Epidermal melanocyte (primary cell): ENCODE measurements at regions not wholly inside any gene's neighbourhood (a gene's known extent, or its start where the extent isn't known, plus 50 kb on each side); places are given as distances from the start of the nearest gene placed in this dataset.
"Not testable (repeated sequence)": the region's sequence is repeated elsewhere in the genome, so short reads cannot be mapped to it uniquely, and the experiment has no call there.

Source experiments
- DNase-seq: peaks from one replicate; pipeline ENCODE4 v3.0.0; 2011; ENCODE audit warnings: low spot score; ENCODE audit not compliant: insufficient read length

DNA sequence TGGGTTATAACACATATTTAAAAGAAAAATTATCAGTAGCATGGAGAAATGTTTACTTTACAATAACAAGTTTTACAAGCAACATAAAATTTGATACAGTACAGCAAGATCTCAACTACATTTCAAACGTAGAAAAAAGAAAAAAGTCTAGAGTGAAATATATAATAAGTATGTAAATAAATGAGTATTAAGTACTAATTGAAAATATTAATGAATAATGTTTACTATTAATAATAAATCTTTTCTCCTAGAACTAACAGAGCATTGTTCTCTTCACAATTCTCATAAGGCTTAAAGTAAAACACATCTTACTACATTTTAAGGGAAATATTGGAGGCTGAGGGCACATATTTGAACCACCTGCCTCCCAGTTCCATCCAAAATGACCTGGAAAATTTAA lies 72.1 kb downstream of the TMEM212 start:
- DNase-seq, result no peak

DNA sequence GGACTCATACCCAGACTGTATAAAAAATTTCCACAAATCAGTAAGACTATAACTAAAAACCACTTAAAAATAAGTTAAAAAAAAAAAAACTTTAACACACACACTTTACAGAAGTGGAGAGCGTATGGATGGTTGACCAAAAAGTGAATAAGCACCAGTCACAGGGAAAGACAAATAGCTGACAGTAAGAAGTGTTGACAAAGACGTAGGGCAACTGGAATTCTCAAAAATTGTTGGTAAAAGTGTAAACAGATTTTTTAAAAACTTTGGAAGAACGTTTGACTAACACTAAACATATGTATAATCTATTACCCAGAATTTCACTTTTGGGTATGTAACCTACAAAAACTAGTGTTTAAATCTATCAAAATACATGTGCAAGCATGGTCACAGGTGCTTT lies 73.7 kb downstream of the TMEM212 start:
- DNase-seq, result no peak

DNA sequence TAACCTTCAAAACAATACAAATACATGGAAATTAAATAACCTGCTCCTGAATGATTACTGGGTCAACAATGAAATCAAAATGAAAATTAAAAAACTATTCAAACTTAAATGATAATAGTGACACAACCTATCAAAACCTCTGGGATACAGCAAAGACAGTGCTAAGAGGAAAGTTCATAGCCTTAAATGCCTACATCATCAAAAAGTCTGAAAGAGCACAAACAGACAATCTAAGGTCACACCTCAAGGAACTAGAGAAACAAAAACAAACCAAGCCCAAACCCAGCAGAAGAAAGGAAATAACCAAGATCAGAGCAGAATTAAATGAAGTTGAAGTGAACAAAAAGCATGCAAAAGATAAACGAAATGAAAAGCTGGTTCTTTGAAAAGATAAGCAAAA lies 79.5 kb downstream of the TMEM212 start:
- not testable (repeated sequence) for DNase-seq

DNA sequence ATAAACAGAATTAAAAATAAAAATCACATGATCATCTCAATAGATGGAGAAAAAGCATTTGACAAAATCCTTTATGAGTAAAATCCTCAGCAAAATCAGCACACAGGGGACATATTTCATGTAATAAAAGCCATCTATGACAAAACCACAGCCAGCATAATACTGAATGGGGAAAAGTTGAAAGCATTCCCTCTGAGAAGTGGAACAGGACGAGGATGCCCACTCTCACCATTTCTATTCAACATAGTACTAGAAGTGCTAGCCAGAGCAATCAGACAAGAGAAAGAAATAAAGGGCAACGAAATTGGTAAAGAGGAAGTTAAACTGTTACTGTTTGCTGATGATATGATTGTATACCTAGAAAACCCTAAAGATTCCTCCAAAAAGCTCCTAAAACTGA lies 80.5 kb downstream of the TMEM212 start:
- not testable (repeated sequence) for DNase-seq

DNA sequence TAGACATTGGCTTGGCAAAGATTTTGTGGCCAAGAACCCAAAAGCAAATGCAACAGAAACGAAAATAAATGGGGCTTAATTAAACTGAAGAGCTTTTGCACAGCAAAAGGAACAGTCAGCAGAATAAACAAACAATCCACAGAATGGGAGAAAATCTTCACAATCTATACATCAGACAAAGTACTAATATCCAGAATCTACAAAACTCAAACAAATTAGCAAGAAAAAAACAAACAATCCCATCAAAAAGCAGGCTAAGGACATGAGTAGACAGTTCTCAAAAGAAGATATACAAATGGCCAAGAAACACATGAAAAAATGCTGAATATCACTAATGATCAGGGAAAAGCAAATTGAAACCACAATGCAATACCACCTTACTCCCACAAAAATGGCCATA lies 81.7 kb downstream of the TMEM212 start:
- DNase-seq, result not testable (repeated sequence)

DNA sequence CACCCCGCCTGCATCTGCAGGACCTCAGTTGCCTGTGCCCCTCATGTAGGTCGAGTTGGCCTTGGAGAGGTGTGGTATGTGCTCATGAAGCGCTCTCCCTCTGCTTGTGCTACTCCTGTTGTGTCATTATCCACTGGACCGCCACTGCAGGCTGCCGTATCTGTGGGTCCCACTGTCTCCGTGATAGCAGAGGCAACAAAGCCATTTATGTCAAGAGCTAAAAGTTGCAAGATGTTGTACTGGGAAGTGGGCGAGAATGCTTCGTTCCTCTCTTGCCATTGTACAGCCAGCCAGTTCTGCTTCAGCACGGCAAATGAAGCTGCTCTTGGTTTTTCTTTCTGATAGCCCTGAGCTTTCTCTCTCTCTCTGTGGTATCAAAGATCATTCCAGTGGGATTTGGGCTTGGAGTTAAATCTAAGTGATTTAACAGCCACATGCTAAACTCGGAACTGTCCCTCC lies 89.0 kb downstream of the TMEM212 start:
- no peak for DNase-seq

DNA sequence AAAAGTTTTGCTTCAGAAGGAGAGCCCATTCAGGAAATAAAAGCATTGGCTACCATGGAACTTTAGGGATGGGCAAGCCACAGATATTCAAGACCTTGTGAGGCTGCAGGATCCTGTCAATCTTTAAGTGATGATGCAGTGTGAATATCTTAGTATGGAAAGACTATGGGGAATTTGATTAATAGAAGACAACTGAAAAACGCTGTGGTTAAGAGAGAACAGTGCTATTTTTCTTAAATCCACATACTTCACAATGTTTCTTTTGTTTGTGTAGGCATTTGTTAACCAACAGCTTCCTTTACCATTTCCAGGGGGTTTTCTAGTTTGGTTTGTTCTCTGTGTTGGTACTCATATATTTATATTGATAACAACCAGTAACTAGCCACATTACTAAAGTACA lies 90.3 kb downstream of the TMEM212 start:
- DNase-seq, result no peak

DNA sequence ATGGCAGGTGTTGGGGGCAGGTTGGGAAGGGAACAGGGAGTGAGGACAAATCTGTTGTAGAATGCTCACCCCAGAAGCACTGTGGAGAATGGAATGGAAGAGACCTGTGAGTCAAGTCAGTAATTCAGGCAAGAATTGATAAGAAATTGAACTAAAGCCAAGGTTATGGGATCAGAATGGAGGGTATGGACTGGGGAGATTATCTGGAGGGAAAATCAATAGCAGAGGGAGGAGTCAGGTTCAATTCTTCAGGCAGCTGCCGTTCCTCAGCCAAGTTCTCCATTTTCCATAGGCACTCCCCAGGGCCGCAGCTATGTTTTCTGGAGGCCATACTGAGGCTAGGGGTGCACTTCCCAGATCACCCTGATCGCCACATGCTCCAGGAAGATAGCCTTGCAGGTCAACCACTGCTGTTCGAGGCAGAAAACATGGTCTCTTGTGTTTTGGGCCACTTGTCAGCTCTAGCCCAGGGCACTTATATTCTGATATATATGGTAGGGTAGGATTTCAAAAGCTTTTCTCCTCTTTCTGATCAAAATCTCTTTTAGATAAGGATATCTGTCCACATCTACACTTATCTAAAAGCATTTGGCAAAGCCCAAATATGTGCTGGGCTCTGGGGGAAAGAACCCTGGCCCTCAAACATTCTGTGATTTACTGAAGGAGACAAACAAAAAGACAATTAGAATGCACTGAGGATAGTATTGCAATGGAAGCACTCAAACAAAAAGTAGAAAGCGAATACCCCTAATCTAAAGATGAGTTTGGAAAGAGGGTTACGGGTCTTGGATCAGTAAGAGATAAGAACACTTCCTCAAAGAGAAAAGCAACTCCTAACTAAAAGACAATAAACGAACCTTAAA lies 92.3 kb downstream of the TMEM212 start:
- DNase-seq, result no peak

DNA sequence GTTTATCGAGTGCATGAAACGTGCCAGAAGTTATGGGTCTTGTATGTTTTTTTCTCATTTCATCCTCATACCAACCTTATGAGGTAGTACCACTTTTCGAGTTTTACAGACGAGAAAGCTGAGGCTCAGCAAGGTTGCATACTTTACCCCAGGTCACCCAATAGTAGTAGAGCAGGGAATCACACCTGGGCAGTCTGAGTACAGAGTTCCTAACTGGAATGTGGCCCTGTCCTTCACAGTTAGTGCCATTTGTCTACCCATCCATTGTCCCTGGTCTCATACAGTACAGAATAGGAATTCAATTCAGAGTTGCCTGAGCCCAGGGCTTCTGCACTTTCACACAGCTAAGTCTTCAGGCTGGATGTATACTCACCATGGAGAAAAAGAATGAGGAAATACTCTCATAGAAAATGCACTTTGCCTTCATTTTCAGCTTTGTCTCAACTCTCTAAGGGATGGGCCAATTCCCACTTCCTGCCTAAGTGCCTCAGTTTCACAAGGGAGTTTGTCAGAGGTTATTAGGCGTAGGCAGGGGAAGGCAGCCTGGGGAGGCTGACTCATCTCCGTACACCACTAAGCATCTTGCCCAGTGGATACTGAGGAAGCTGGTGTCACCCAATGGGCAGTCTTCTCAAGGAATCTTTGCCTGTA lies 93.2 kb downstream of the TMEM212 start:
- DNase-seq, result no peak

DNA sequence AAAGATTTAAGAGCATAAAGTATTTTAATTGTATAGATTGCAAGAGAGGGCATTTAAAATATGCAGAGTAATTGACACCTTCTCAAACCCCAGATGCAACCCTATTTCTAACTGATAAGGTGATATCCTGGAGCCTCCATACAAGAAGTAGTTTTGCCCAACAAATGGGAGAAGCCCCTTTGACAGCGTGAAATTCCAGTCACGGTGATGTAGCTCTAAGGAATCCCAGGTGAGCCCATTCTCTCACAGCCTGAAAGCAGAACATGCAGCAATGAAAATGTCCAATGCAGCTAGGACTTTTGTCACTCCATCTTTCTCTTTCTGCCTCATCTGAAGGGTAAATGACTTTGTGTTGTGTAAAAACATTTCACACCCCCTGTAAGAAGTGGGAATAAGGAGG lies 96.4 kb downstream of the TMEM212 start:
- no peak for DNase-seq

DNA sequence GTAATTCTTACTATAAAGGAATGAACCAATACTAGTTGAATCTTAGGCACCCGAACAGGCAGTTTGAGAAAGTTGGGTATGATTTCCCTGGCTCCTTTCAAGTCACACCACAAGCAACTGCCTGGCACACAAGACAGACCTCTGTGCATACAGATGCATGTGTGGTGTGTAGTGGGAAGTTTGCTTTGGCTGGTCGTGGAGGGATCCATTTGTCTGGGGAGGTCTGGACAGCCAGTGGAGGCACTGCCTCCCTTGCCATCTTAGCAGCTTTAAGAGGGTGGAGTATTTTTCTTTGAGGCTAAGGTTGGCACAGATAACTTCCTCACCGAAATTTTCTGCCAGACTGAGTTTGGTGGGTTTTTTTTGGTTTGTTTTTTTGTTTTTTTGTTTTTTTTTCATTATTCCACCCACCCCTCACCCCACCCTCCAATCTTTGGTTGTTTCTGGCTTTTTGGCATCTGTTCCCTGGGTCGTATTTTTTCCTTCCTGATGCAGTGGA lies 97.1 kb downstream of the TMEM212 start:
- no peak for DNase-seq

DNA sequence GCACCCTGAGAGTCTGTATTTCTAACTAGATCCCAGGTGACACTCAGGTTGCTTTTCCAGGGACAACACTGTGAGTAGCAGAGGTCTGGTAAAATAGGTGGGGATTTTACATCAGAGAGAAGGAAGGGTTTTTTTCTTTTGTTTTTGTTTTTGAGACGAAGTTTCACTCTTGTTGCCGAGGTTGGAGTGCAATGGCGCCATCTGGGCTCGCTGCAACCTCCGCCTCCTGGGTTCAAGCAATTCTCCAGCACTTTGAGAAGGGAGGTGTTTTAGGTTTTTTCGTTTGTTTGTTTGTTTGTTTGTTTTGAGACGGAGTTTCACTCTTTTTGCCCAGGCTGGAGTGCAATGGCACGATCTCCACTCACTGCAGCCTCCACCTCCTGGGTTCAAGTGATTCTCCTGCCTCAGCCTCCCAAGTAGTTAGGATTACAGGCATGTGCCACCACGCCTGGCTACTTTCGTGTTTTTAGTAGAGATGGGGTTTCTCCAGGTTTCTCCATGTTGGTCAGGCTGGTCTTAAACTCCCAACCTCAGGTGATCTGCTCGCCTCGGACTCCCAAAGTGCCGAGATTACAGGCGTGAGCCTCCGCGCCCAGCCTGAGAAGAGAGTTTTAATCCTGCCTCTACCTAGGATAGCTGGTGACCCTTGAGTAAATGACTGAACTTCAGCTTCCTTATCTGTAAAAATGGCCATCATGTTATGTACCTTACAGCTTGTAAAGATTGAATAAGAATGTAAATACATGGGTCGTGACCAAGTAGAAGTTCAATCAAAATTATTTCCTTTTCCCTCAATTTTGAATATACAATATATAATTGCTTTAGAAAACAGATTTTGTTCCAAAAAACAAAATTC lies 95.9 kb upstream of the FNDC3B start:
- no peak for DNase-seq

DNA sequence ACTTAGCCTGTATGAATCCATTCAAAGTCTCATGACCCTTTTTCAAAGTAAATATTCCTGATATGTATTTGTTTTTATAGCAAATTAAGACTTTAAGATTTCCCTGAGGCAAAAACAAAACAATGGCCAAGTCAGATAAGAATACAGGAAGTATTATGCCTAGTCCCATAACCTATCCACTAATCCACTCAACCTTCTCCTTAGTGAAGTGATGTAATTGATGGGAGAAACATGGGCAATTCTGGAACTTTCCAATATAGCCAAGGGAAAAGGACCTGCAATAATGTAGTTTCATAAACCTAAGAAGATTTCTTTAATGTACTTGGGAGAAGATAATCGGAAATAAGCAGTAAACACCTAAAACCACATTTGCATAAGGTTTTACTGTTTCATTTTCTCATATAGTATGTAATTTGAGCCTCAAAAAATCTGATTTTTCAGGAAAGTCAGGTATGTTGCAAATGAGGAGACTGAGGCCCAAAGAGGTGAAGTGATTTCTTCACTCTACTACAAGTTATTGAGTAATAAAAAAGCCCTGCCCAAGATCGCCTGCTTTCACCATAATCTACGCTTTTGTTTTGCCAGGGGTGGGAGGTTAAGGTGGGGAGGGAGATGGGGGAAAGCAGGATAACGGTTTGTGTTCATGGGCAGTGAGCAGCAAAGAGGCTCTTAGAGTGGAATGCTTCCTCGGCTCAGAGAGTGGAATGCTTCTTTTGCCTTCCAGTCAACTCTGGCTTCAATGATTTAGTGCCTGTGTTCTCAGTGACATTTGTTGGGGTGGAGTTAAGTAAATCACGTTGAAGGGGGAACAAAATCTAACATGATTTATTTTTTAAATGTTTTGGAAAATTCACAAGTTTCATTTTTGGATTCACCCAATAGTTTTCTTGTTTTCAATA lies 95.0 kb upstream of the FNDC3B start:
- DNase-seq, result no peak

DNA sequence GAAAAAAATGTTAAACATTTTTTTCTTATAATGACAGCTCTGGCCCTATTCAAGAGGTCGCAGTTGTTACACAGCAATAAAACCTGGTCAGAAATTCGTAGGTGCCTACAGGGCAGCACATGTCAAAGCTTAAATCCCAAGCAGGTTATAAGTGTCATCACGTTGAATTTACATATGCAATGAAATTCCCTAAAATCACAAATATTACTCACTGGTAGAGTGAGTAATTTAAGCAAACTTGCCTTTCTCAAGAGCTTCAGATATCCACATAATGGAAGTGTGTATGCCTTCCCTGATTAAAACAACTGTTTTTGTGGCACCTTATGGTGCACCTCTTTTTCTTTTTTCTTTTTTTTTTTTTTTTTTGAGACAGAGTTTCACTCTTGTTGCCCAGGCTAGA lies 90.7 kb upstream of the FNDC3B start:
- DNase-seq, result no peak

DNA sequence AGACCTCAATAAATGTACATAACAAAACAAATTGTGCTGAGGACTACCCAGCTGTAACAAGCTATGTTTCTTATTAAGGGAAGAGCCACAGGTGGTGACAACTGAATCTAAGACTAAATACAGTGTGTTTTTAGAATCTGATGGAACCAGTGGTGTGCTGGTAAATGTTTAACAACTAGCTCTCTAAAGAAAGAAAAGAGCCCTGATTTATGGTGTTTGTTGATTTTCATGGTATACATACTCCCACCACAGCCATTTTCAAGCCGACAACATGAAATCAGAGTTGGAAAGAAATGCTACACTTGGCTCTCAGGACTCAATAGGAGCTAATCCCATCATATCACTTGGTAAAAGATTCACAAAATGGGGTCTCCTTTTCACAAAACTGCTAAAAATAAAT lies 89.8 kb upstream of the FNDC3B start:
- no peak for DNase-seq

DNA sequence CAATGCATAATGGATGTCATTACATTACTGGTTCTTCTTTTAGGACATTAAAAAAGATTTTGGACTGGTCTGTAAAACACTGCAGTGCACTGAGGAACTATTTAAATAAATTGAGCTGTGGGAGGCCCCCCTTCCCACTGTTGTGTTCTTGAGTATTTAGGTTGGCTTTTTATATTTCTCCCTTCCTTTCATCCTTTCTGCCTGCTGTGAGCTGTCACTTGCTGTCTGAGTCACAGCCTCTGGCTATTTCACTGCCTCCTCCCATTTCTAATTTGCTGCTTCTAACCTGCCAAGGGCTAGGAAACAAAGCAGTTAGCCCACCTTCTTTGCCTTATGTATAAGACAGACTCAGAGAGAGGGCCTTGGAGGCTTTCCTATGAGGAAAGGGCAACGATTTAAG lies 89.0 kb upstream of the FNDC3B start:
- no peak for DNase-seq

DNA sequence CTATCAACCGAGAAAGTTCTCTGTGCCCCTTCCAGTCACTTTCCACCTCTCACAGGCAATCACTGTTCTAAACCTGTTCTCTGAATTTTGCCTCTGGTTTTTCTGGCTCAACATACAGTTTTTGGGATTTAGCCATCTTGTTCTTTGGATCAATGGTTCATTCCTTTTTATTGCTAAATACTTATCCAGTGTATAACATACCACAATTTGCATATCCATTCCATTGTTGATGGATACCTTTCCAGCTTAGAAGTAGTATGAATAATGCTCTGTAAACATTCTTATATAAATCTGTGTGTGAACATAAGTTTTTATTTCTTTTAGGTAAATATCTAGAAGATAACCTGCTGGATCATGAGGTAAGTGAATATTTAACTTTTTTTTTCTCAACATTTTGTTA lies 87.8 kb upstream of the FNDC3B start:
- no peak for DNase-seq

DNA sequence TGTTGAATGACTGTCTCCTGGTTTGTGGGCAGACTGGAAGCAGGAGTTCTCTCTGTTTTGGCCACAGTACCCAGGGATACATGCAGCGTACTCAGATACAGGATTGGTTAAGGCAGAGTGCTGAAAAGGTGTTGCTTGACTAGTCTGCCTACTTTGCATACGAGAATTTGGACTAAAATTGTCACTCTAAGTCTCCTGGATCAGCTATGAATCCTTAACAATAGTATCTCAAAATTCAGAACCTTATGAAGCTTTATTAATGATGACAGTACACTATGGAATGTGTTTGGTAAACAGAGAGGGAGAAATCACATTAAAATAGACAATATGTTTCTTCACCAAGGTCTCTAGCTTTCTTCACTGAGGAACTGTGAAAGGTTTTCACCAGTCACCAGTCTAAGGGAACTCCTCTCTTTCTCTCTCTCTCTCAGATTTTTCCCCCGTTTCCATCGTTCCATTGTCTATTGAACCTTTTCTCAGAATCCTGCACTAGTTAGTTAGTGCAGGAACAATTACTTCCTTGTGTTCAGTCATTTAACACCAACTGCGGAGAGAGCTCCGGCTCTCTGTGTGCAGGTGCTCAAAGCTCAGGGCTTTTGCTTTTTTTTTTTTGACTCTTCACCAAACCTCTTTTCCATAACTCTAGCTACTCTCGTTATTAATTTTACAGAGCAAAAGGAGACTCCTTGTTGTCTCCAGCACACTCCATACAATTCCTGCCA lies 85.9 kb upstream of the FNDC3B start:
- DNase-seq, result no peak

DNA sequence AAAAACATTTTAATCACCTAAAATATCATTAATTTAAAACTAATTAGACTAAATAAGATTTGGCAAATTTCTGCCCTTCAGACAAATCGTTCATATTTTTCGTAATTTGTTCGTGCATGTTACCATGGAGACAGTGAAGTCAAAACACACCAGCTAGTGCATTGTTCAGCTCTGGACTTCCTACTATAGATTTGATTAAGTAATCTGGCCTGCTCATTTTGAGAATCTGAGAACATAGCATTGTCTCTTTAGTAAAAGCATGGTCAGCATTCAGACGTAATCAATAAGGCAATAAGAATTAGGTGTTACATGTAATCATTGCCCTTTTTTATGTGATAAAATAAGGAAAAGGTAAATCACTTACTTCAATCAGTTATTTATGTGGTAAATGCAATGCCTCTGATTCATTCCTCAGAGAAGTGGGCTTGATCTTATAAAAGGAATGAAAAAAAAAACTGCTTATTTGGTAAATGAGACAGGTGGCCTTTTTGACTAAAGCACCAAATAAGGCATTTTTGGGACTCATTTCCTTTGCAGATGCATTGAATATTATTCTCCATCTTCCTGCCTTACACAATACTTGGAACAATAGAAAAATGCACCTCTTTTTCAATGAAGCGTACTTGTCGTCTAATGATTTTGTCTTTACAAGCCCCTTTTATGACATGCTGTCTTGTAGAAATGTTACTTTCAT lies 84.5 kb upstream of the FNDC3B start:
- no peak for DNase-seq

DNA sequence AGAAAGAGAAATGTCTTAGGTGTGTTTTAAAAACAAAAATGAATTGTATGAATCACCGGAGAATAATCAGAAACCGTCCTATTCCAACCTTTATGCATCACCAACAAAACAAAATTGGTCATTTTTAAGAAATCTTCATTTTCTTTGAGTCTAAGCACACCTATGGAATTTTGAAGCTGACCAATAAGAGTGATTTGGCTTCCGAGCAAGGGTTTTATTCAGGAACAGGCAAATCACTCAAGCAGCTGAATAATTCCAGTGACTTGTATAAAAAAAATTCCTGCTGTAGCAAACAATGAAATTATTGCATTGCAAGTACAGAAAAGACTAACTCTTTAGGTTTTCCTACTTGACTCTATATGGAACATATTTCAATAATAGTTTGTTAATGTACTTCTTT lies 83.8 kb upstream of the FNDC3B start:
- no peak for DNase-seq
